ENCODE measurements at regions not wholly inside any gene's neighbourhood (a gene's known extent, or its start where the extent isn't known, plus 50 kb on each side); places are given as distances from the start of the nearest gene placed in this dataset.

- no TSS peak for BruUV-seq (replicated peaks)
- no peak overlapping the region for H4K5ac ChIP-seq (ENCODE audit: low read depth, low read length)
- in situ Hi-C loops (cut with MboI; ENCODE audit: low sequenced_read_pairs) (no loop called here), intact Hi-C loops (cut with micrococcal nuclease) (no loop called here), dilution Hi-C loops (cut with HindIII; ENCODE audit: low sequenced_read_pairs, unreplicated experiment) (no loop called here)
- no peak overlapping the region for H2AK9ac ChIP-seq (replicated peaks; ENCODE audit: low read depth, low read length, poor library complexity)
- ChIA-PET POLR2A (ENCODE audit: unreplicated experiment) (no interaction called here), CTCF (no interaction called here)
- H3K36me3 ChIP-seq (ENCODE audit: control insufficient read depth, insufficient read depth, low read length) = no peaks in the 10 kb centered on the region
- ATAC-seq (ENCODE audit: low read depth) (no peak), DNase-seq (no peak)
- H3K79me1 ChIP-seq (ENCODE audit: low read depth in 1 of 2, low read length in 2 of 2) = no peaks in the 10 kb centered on the region
- no peak overlapping the region for H2BK120ac ChIP-seq (ENCODE audit: low read depth, low read length)
- H3K4me2 ChIP-seq (ENCODE audit: low read depth, low read length) = no peak overlapping the region
- H2AK5ac ChIP-seq (ENCODE audit: low read depth, low read length) = no peak overlapping the region
- H3K9me1 ChIP-seq (ENCODE audit: insufficient read depth, low read length) = no peaks in the 10 kb centered on the region
- H3K4ac ChIP-seq (ENCODE audit: low read depth, low read length) = no peak overlapping the region
- H4K20me1 ChIP-seq (ENCODE audit: insufficient read depth, low read length) = no peaks in the 10 kb centered on the region
- no peaks in the 10 kb centered on the region for H3K9me3 ChIP-seq (ENCODE audit: control insufficient read depth, insufficient read depth, low read length)
- H3K56ac ChIP-seq (ENCODE audit: extremely low read depth, insufficient read depth, low read length) = no peak overlapping the region
- H3K4me1 ChIP-seq (ENCODE audit: control insufficient read depth, insufficient read depth, low read length) = no peaks in the 10 kb centered on the region; the same call in 1 of the 2 replicates
- no peak overlapping the region for H3K23ac ChIP-seq (ENCODE audit: low read depth, low read length)
- no peak overlapping the region for H3K27ac ChIP-seq (ENCODE audit: insufficient read depth, low read length)
- no CpG with 5 or more reads among the region's 9 CpGs for WGBS, 2 experiments (ENCODE audit: extremely low coverage in 2 of 2, insufficient read length in 1 of 2)
- no peak overlapping the region for H3K4me3 ChIP-seq (ENCODE audit: insufficient read depth, low read depth, low read length)
- no peak overlapping the region for H2BK20ac ChIP-seq (ENCODE audit: low read depth, low read length)
- no peak overlapping the region for H2BK5ac ChIP-seq (ENCODE audit: low read depth, low read length, poor library complexity, severe bottlenecking)
- no peak overlapping the region for H2BK15ac ChIP-seq (ENCODE audit: low read depth, low read length)
- H4K91ac ChIP-seq (ENCODE audit: insufficient read depth, low read depth, low read length) = no peak overlapping the region
- H3K18ac ChIP-seq (ENCODE audit: low read depth, low read length) = no peak overlapping the region
- H4K8ac ChIP-seq (ENCODE audit: low read depth in 2 of 2, low read length in 2 of 2) = no peak overlapping the region
- H3K14ac ChIP-seq (replicated peaks; ENCODE audit: low read depth, low read length) = no peak overlapping the region
- no peaks in the 10 kb centered on the region for H3K27me3 ChIP-seq (ENCODE audit: control insufficient read depth, insufficient read depth, low read length)
- H2AFZ ChIP-seq (replicated peaks; ENCODE audit: low read length, poor library complexity) = no peak overlapping the region
- TF ChIP-seq SMC3 (IDR thresholded peaks at IDR 0.05; ENCODE audit: low read depth, low read length) = no peak
- TF ChIP-seq, protein P1, sequence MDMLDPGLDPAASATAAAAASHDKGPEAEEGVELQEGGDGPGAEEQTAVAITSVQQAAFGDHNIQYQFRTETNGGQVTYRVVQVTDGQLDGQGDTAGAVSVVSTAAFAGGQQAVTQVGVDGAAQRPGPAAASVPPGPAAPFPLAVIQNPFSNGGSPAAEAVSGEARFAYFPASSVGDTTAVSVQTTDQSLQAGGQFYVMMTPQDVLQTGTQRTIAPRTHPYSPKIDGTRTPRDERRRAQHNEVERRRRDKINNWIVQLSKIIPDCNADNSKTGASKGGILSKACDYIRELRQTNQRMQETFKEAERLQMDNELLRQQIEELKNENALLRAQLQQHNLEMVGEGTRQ (IDR thresholded peaks at IDR 0.05; ENCODE audit: low read depth, low read length) = no peak
- no peak for TF ChIP-seq MAFK (IDR thresholded peaks at IDR 0.05; ENCODE audit: low read depth, low read length)
- no peak for TF ChIP-seq POLR2A (IDR thresholded peaks at IDR 0.05; ENCODE audit: low read depth, low read length)
- TF ChIP-seq CEBPB (IDR thresholded peaks at IDR 0.05; ENCODE audit: low read depth, low read length) = no peak
- TF ChIP-seq BHLHE40 (IDR thresholded peaks at IDR 0.05; ENCODE audit: low read depth, low read length) = no peak
- TF ChIP-seq RFX5 (IDR thresholded peaks at IDR 0.05; ENCODE audit: low read depth, low read length) = no peak
- TF ChIP-seq RCOR1 (IDR thresholded peaks at IDR 0.05; ENCODE audit: insufficient replicate concordance, low read length) = no peak
- no peak overlapping the region for H3K9ac ChIP-seq (ENCODE audit: low read depth, low read length)
Observed at GRCh38 chr15:47364230-47365141, 352.8 kb upstream of the SEMA6D start.

Measured in IMR-90 (cell line).